ENCODE measurements at regions not wholly inside any gene's neighbourhood (a gene's known extent, or its start where the extent isn't known, plus 50 kb on each side); places are given as distances from the start of the nearest gene placed in this dataset.

- Histone ChIP-seq H3K27ac (no peak overlapping the region), H3K4me3 (no peak overlapping the region)
- no peak for DNase-seq (ENCODE audit: low spot score)
- no peak for TF ChIP-seq CTCF (IDR thresholded peaks at IDR 0.05)
Observed at GRCh38 chr9:4404156-4404555, 86.1 kb upstream of the SLC1A1 start.

GRCh38 chr9:4402501-4402900, 87.8 kb upstream of the SLC1A1 start:
- TF ChIP-seq CTCF (IDR thresholded peaks at IDR 0.05): no peak
- H3K27ac ChIP-seq: no peak overlapping the region
- DNase-seq (ENCODE audit: low spot score): no peak
- H3K4me3 ChIP-seq: no peak overlapping the region

- no peak for DNase-seq (ENCODE audit: low spot score)
- Histone ChIP-seq H3K27ac (no peak overlapping the region), H3K4me3 (no peak overlapping the region)
- no peak for TF ChIP-seq CTCF (IDR thresholded peaks at IDR 0.05)
Observed at GRCh38 chr9:4400731-4401130, 89.5 kb upstream of the SLC1A1 start.

GRCh38 chr9:4397917-4398316, 92.4 kb upstream of the SLC1A1 start:
- Histone ChIP-seq H3K27ac (no peak overlapping the region), H3K4me3 (no peak overlapping the region)
- DNase-seq (ENCODE audit: low spot score): no peak
- no peak for TF ChIP-seq CTCF (IDR thresholded peaks at IDR 0.05)

GRCh38 chr9:4393806-4394523, 94.1 kb upstream of the GLIS3 start:
- H3K4me3 ChIP-seq: no peak overlapping the region
- no peak for TF ChIP-seq CTCF (IDR thresholded peaks at IDR 0.05)
- no peak for DNase-seq (ENCODE audit: low spot score)
- no peak overlapping the region for H3K27ac ChIP-seq

- DNase-seq (ENCODE audit: low spot score): no peak
- Histone ChIP-seq H3K27ac (no peak overlapping the region), H3K4me3 (no peak overlapping the region)
- TF ChIP-seq CTCF (IDR thresholded peaks at IDR 0.05): no peak
Observed at GRCh38 chr9:4389755-4390154, 89.9 kb upstream of the GLIS3 start.

GRCh38 chr9:4389003-4389402, 89.1 kb upstream of the GLIS3 start:
- no peak for TF ChIP-seq CTCF (IDR thresholded peaks at IDR 0.05)
- Histone ChIP-seq H3K4me3 (no peak overlapping the region), H3K27ac (no peak overlapping the region)
- DNase-seq (ENCODE audit: low spot score): no peak
